HG03558 (cell line): ENCODE measurements at regions not wholly inside any gene's neighbourhood (a gene's known extent, or its start where the extent isn't known, plus 50 kb on each side); places are given as distances from the start of the nearest gene placed in this dataset.

Experiments
- ATAC-seq: cut with Tn5 transposase; IDR thresholded peaks from one replicate; pipeline ENCODE4 v1.9.1; 2021; ENCODE audit warnings: moderate number of reproducible peaks; ENCODE audit not compliant: unreplicated experiment; ENCODE audit errors: extremely low read depth

- ATAC-seq = no peak
Measured at GRCh38 chr10:33573606-33574005, 239.1 kb upstream of the NRP1 start.

- ATAC-seq = no peak
Measured at GRCh38 chr10:33571616-33572015, 237.1 kb upstream of the NRP1 start.

GRCh38 chr10:33570495-33570894 is 236.0 kb upstream of the NRP1 start:
- ATAC-seq = no peak

GRCh38 chr10:33569702-33570101 is 235.2 kb upstream of the NRP1 start:
- ATAC-seq = no peak

- ATAC-seq = no peak
Measured at GRCh38 chr10:33566426-33566825, 232.0 kb upstream of the NRP1 start.

GRCh38 chr10:33566001-33566400 is 231.5 kb upstream of the NRP1 start:
- no peak for ATAC-seq

- no peak for ATAC-seq
Measured at GRCh38 chr10:33565231-33565630, 230.8 kb upstream of the NRP1 start.

- no peak for ATAC-seq
Measured at GRCh38 chr10:33559105-33559504, 224.6 kb upstream of the NRP1 start.

- ATAC-seq = no peak
Measured at GRCh38 chr10:33557313-33557712, 222.8 kb upstream of the NRP1 start.

- ATAC-seq = no peak
Measured at GRCh38 chr10:33556620-33557019, 222.2 kb upstream of the NRP1 start.

GRCh38 chr10:33556103-33556502 is 221.6 kb upstream of the NRP1 start:
- no peak for ATAC-seq

- no peak for ATAC-seq
Measured at GRCh38 chr10:33553748-33554571, 219.5 kb upstream of the NRP1 start.

- ATAC-seq = no peak
Measured at GRCh38 chr10:33552290-33552689, 217.8 kb upstream of the NRP1 start.

GRCh38 chr10:33550811-33551210 is 216.3 kb upstream of the NRP1 start:
- ATAC-seq = no peak

GRCh38 chr10:33547976-33548375 is 213.5 kb upstream of the NRP1 start:
- ATAC-seq = no peak

- ATAC-seq = no peak
Measured at GRCh38 chr10:33546031-33546430, 211.6 kb upstream of the NRP1 start.

GRCh38 chr10:33542752-33543505 is 208.5 kb upstream of the NRP1 start:
- ATAC-seq = no peak

- ATAC-seq = no peak
Measured at GRCh38 chr10:33539116-33539515, 204.6 kb upstream of the NRP1 start.

- no peak for ATAC-seq
Measured at GRCh38 chr10:33537066-33537465, 202.6 kb upstream of the NRP1 start.

GRCh38 chr10:33536508-33536907 is 202.0 kb upstream of the NRP1 start:
- ATAC-seq = no peak

- no peak for ATAC-seq
Measured at GRCh38 chr10:33535866-33536265, 201.4 kb upstream of the NRP1 start.

GRCh38 chr10:33534416-33534815 is 199.9 kb upstream of the NRP1 start:
- ATAC-seq = no peak
